GM12878 (cell line): ENCODE measurements at regions not wholly inside any gene's neighbourhood (a gene's known extent, or its start where the extent isn't known, plus 50 kb on each side); places are given as distances from the start of the nearest gene placed in this dataset.

ENCODE experiments used
- BACH1 ChIP-seq: fragments of 450-650 bp; IDR thresholded peaks from 2 replicates; pipeline ENCODE4 v1.6.1; 2017; ENCODE audit warnings: mild to moderate bottlenecking, borderline replicate concordance
- BHLHE40 ChIP-seq, 2 experiments: fragments of 450-650 bp in 1 of 2; IDR thresholded peaks; 2 replicates each; pipeline ENCODE4 v1.6.1; 2011 to 2017; ENCODE audit warnings: low read depth in 2 of 2, borderline replicate concordance in 1 of 2, improper control_type of control experiment in 1 of 2, low read length in 1 of 2, mild to moderate bottlenecking in 1 of 2
- CBX3 ChIP-seq: fragments of 200-600 bp; sonication (generic); IDR thresholded peaks from 2 replicates; pipeline ENCODE4 v1.6.1; 2016; ENCODE audit warnings: low read depth, borderline replicate concordance
- E2F8 ChIP-seq: fragments of 450-650 bp; IDR thresholded peaks from 2 replicates; pipeline ENCODE4 v1.6.1; 2018; ENCODE audit warnings: mild to moderate bottlenecking, low read depth, moderate library complexity; ENCODE audit not compliant: partially characterized antibody
- EGR1 ChIP-seq, 2 experiments: IDR thresholded peaks; 1 replicate in 1 of 2; 2 replicates in 1 of 2; pipeline ENCODE4 v1.6.1; 2011 to 2012; ENCODE audit warnings: low read depth in 2 of 2, low read length in 2 of 2, borderline replicate concordance in 1 of 2, mild to moderate bottlenecking in 1 of 2, moderate library complexity in 1 of 2
- ELK1 ChIP-seq: IDR thresholded peaks from 2 replicates; pipeline ENCODE4 v1.6.1; 2012; ENCODE audit warnings: low read depth, low read length, improper control_type of control experiment
- EZH2 ChIP-seq: IDR thresholded peaks from 2 replicates; pipeline ENCODE4 v1.6.1; 2012; ENCODE audit warnings: low read depth, mild to moderate bottlenecking, control low read depth, inconsistent platforms, low read length, borderline replicate concordance; ENCODE audit not compliant: control insufficient read depth
- IKZF2 ChIP-seq, 2 experiments: fragments of 450-650 bp; IDR thresholded peaks; 2 replicates each; pipeline ENCODE4 v1.6.1; 2017; ENCODE audit warnings: mild to moderate bottlenecking in 2 of 2, moderate library complexity in 2 of 2
- MYC ChIP-seq: IDR thresholded peaks from 2 replicates; pipeline ENCODE4 v1.6.1; 2011; ENCODE audit warnings: mild to moderate bottlenecking, low read length, moderate library complexity, inconsistent platforms; ENCODE audit not compliant: insufficient read depth, insufficient replicate concordance, insufficient read length, severe bottlenecking
- NFYA ChIP-seq: IDR thresholded peaks from 2 replicates; pipeline ENCODE4 v1.6.1; 2011; ENCODE audit warnings: low read depth, mild to moderate bottlenecking, low read length, improper control_type of control experiment, borderline replicate concordance
- NR2C1 ChIP-seq: fragments of 450-650 bp; IDR thresholded peaks from 2 replicates; pipeline ENCODE4 v1.6.1; 2017; ENCODE audit warnings: antibody characterized with exemption, mild to moderate bottlenecking, moderate library complexity
- NR2C2 ChIP-seq: IDR thresholded peaks from 2 replicates; pipeline ENCODE4 v1.6.1; 2011; ENCODE audit warnings: borderline replicate concordance, low read depth; ENCODE audit not compliant: control insufficient read depth, insufficient read length
- RELA ChIP-seq: fragments of 450-650 bp; IDR thresholded peaks from 2 replicates; pipeline ENCODE4 v1.8.0; 2014; ENCODE audit warnings: borderline replicate concordance; ENCODE audit not compliant: partially characterized antibody
- SMARCA5 ChIP-seq: fragments of 450-650 bp; IDR thresholded peaks from 2 replicates; pipeline ENCODE4 v1.6.1; 2017; ENCODE audit warnings: mild to moderate bottlenecking
- SP1 ChIP-seq: IDR thresholded peaks from one replicate; pipeline ENCODE4 v1.6.1; 2011; ENCODE audit warnings: low read depth, low read length
- STAT3 ChIP-seq: IDR thresholded peaks from 2 replicates; pipeline ENCODE4 v1.6.1; 2011; ENCODE audit warnings: low read depth, low read length, improper control_type of control experiment
- TAF1 ChIP-seq: IDR thresholded peaks from 2 replicates; pipeline ENCODE4 v1.6.1; 2011; ENCODE audit warnings: mild to moderate bottlenecking, low read depth, low read length, borderline replicate concordance
- TBL1XR1 ChIP-seq: IDR thresholded peaks from 2 replicates; pipeline ENCODE4 v1.6.1; 2012; ENCODE audit warnings: low read depth, low read length, improper control_type of control experiment
- TCF3 ChIP-seq: IDR thresholded peaks from 2 replicates; pipeline ENCODE4 v1.6.1; 2012; ENCODE audit warnings: low read depth, mild to moderate bottlenecking, low read length, borderline replicate concordance; ENCODE audit not compliant: insufficient read depth
- TCF7 ChIP-seq: IDR thresholded peaks from 2 replicates; pipeline ENCODE4 v1.6.1; 2014; ENCODE audit warnings: antibody characterized with exemption, borderline replicate concordance
- USF1 ChIP-seq: IDR thresholded peaks from 2 replicates; pipeline ENCODE4 v1.6.1; 2011; ENCODE audit warnings: borderline replicate concordance, low read depth, mild to moderate bottlenecking, moderate library complexity, mixed read lengths, low read length; ENCODE audit not compliant: insufficient read depth; ENCODE audit errors: extremely low read length
- ZNF274 ChIP-seq: IDR thresholded peaks from one replicate; pipeline ENCODE4 v1.8.0; 2011; ENCODE audit not compliant: insufficient read length, insufficient read depth
- ZNF622 ChIP-seq: fragments of 450-650 bp; IDR thresholded peaks from 2 replicates; pipeline ENCODE4 v1.6.1; 2017; ENCODE audit warnings: mild to moderate bottlenecking, inconsistent platforms
- ZZZ3 ChIP-seq: IDR thresholded peaks from 2 replicates; pipeline ENCODE4 v1.6.1; 2011; ENCODE audit warnings: low read depth; ENCODE audit not compliant: control insufficient read depth, insufficient read length
- TF ChIP-seq, protein P1 (sequence below): fragments of 150-350 bp; IDR thresholded peaks from 2 replicates; pipeline ENCODE4 v1.6.1; 2014; ENCODE audit warnings: mild to moderate bottlenecking, low read depth, low read length

DNA sequence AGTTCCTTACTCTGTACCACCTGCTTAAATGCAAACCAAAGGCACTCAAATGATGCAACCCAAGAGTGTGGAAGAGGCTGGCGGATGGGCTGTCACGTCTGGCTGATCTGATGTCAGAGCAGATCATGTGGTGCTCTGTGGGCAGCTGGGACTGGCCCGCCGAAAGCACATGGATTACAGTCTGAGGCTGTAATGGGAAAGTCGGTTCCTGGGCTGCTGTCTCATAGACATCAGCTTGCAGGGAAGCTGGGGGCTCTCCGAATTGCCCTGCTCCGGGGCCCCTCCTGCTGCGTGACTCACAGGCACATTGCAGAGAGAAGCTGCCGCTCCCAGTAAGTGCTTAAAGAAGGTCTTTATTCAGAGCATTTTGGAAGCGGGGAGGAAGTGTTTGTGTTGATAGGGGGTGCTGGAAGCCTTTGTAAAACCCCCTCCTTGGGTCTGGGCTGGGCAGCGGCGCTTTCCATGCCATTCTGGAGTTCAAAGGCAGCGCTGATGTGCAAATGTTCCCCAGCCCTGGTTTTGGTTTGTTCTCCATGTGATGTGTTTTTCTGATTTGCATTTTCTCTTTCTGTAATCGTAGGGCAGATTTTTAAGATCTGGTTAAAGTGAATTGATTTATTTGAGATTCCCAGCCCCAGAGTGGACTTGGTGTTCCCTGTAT, 181.1 kb downstream of the LARP7 start (continued):
- TF ChIP-seq, protein P1, sequence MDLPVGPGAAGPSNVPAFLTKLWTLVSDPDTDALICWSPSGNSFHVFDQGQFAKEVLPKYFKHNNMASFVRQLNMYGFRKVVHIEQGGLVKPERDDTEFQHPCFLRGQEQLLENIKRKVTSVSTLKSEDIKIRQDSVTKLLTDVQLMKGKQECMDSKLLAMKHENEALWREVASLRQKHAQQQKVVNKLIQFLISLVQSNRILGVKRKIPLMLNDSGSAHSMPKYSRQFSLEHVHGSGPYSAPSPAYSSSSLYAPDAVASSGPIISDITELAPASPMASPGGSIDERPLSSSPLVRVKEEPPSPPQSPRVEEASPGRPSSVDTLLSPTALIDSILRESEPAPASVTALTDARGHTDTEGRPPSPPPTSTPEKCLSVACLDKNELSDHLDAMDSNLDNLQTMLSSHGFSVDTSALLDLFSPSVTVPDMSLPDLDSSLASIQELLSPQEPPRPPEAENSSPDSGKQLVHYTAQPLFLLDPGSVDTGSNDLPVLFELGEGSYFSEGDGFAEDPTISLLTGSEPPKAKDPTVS = no peak
- TF ChIP-seq EZH2 = no peak
- TF ChIP-seq EGR1 (IDR thresholded peaks at IDR 0.05; ENCODE audit: borderline replicate concordance in 1 of 2, low read depth in 2 of 2, low read length in 2 of 2) = no peak
- TF ChIP-seq BACH1 = peak; percentile 37; the same call in 1 of the 2 replicates
- 0 out of 4 replicates have a peak, but pooled peaks of 1 of the 2 experiments have one; percentile 51 for TF ChIP-seq IKZF2 (IDR thresholded peaks at IDR 0.05)
- TF ChIP-seq SP1 = no peak
- no peak for TF ChIP-seq STAT3
- no peak for TF ChIP-seq TCF7
- TF ChIP-seq NR2C2 = no peak
- TF ChIP-seq MYC = no peak
- peak; percentile 13 for TF ChIP-seq RELA
- TF ChIP-seq NFYA = no peak
- peak; percentile 78 for TF ChIP-seq USF1
- TF ChIP-seq SMARCA5 = no peak
- no peak for TF ChIP-seq ZZZ3
- TF ChIP-seq E2F8 = no peak
- no peak for TF ChIP-seq ELK1
- TF ChIP-seq ZNF274 = no peak
- no peak for TF ChIP-seq NR2C1
- no peak for TF ChIP-seq CBX3
- no peak for TF ChIP-seq TAF1
- TF ChIP-seq TBL1XR1 = no peak
- no peak for TF ChIP-seq ZNF622
- 0 out of 2 replicates have a peak, but pooled peaks have one; percentile 32 for TF ChIP-seq TCF3
- TF ChIP-seq BHLHE40 (IDR thresholded peaks at IDR 0.05; ENCODE audit: borderline replicate concordance in 1 of 2, low read depth in 2 of 2, low read length in 1 of 2) = peak; percentile 3 to 45; a peak in 1 of 4 replicates
